H1 (cell line): ENCODE measurements at regions not wholly inside any gene's neighbourhood (a gene's known extent, or its start where the extent isn't known, plus 50 kb on each side); places are given as distances from the start of the nearest gene placed in this dataset.

Source experiments
- CHD1 ChIP-seq: IDR thresholded peaks from 2 replicates; pipeline ENCODE4 v1.6.1; 2012; ENCODE audit warnings: low read depth, low read length, improper control_type of control experiment
- CTCF ChIP-seq, 3 experiments: IDR thresholded peaks; 1 replicate in 2 of 3; 2 replicates in 1 of 3; pipeline versions ENCODE4 v1.5.1 to v1.6.1; 2011; ENCODE audit warnings: low read length in 3 of 3, mild to moderate bottlenecking in 3 of 3, inconsistent platforms in 2 of 3, low read depth in 1 of 3, moderate library complexity in 1 of 3; ENCODE audit not compliant: insufficient read depth in 1 of 3; ENCODE audit errors: control extremely low read depth in 1 of 3
- EZH2 ChIP-seq: fragments of 200-600 bp; sonication (generic); IDR thresholded peaks from 2 replicates; pipeline ENCODE4 v1.7.1; 2012; ENCODE audit warnings: low read depth, mild to moderate bottlenecking, moderate library complexity, low read length, inconsistent platforms; ENCODE audit not compliant: severe bottlenecking
- GTF2F1 ChIP-seq: IDR thresholded peaks from 2 replicates; pipeline ENCODE4 v1.6.1; 2012; ENCODE audit warnings: low read depth, low read length, improper control_type of control experiment, borderline replicate concordance
- POLR2A ChIP-seq, 2 experiments: IDR thresholded peaks; 1 replicate in 1 of 2; 2 replicates in 1 of 2; pipeline ENCODE4 v1.6.1; 2011; ENCODE audit warnings: low read depth in 2 of 2, low read length in 2 of 2, mild to moderate bottlenecking in 2 of 2; ENCODE audit errors: control extremely low read depth in 1 of 2
- RNF2 ChIP-seq: fragments of 200-900, 300-1000 bp; sonication (generic); IDR thresholded peaks from 2 replicates; pipeline ENCODE4 v1.7.1; 2016; ENCODE audit warnings: borderline replicate concordance, low read depth, mild to moderate bottlenecking, antibody characterized with exemption, low read length; ENCODE audit not compliant: poor library complexity, severe bottlenecking; ENCODE audit errors: missing control alignments
- SP1 ChIP-seq: IDR thresholded peaks from 2 replicates; pipeline ENCODE4 v1.6.1; 2011; ENCODE audit warnings: low read depth, low read length
- TCF12 ChIP-seq: IDR thresholded peaks from 2 replicates; pipeline ENCODE4 v1.6.1; 2011; ENCODE audit warnings: low read depth, mild to moderate bottlenecking, low read length

GRCh38 chr14:28059254-28059653 is 707.3 kb upstream of the FOXG1 start:
- TF ChIP-seq TCF12 (no peak), CTCF (IDR thresholded peaks at IDR 0.05; ENCODE audit: control extremely low read depth in 1 of 3, insufficient read depth in 1 of 3, low read depth in 1 of 3, low read length in 3 of 3) (no peak), POLR2A (IDR thresholded peaks at IDR 0.05; ENCODE audit: control extremely low read depth in 1 of 2, low read depth in 2 of 2, low read length in 2 of 2) (no peak), CHD1 (no peak), EZH2 (no peak), SP1 (no peak), GTF2F1 (no peak), RNF2 (no peak)
